ENCODE measurements at regions not wholly inside any gene's neighbourhood (a gene's known extent, or its start where the extent isn't known, plus 50 kb on each side); places are given as distances from the start of the nearest gene placed in this dataset.
"Not testable (repeated sequence)": the region's sequence is repeated elsewhere in the genome, so short reads cannot be mapped to it uniquely, and the experiment has no call there.

- TF ChIP-seq, protein P1, sequence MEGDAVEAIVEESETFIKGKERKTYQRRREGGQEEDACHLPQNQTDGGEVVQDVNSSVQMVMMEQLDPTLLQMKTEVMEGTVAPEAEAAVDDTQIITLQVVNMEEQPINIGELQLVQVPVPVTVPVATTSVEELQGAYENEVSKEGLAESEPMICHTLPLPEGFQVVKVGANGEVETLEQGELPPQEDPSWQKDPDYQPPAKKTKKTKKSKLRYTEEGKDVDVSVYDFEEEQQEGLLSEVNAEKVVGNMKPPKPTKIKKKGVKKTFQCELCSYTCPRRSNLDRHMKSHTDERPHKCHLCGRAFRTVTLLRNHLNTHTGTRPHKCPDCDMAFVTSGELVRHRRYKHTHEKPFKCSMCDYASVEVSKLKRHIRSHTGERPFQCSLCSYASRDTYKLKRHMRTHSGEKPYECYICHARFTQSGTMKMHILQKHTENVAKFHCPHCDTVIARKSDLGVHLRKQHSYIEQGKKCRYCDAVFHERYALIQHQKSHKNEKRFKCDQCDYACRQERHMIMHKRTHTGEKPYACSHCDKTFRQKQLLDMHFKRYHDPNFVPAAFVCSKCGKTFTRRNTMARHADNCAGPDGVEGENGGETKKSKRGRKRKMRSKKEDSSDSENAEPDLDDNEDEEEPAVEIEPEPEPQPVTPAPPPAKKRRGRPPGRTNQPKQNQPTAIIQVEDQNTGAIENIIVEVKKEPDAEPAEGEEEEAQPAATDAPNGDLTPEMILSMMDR (IDR thresholded peaks at IDR 0.05; ENCODE audit: unreplicated experiment): no peak
- CTCF ChIA-PET: no interaction called here
- no peak for DNase-seq
- H3K36me3 Mint-ChIP-seq (ENCODE audit: insufficient read depth, unreplicated experiment): no peaks in the 10 kb centered on the region
- no peak overlapping the region for H3K4me3 Mint-ChIP-seq (ENCODE audit: low read depth, unreplicated experiment)
- H3K27me3 Mint-ChIP-seq (ENCODE audit: unreplicated experiment): no peaks in the 10 kb centered on the region
- H3K4me1 Mint-ChIP-seq (ENCODE audit: low read depth, unreplicated experiment): no peaks in the 10 kb centered on the region
- no peak overlapping the region for H3K27ac Mint-ChIP-seq (ENCODE audit: unreplicated experiment)
- H3K9me3 Mint-ChIP-seq (ENCODE audit: low read depth, unreplicated experiment): peaks cover 8% of the 10 kb centered on the region
- intact Hi-C loops (cut with micrococcal nuclease; ENCODE audit: unreplicated experiment): no loop called here
- no TSS peak for BruUV-seq (replicated peaks)
Observed at GRCh38 chr11:39361557-39361956, 2097.9 kb downstream of the LRRC4C start.

DNA sequence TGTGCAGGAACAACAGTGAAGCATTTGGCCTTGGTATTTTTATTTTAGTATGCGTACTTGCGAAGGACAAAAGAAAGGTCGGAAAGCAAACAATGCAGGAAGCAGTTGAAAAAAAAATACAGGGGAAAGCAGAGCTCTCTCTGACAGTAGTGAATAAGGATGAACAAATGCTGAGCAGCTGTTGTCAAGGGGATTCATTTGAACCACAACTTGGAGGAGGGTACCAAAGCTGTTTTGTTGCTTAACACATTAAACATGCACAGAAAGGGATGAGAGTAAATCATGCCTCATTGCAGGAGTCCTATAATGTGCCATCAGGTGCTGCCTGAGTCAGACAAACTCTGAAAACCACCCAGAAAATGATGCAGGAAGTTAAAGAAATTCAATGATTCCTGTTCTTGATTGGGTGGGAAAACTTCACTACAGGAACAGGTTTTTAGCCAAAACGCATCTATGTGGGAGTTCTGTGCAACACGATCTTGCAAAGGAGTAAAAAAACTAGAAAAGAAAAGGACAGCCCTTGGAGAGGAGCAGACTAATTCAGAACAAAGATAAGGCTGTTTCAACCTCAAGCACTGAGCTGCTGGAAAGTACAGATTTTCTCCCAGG is 2113.5 kb downstream of the LRRC4C start:
- Mint-ChIP-seq H3K4me3 (ENCODE audit: low read depth, unreplicated experiment) (no peak overlapping the region), H3K4me1 (ENCODE audit: low read depth, unreplicated experiment) (no peaks in the 10 kb centered on the region), H3K27ac (ENCODE audit: unreplicated experiment) (no peak overlapping the region), H3K27me3 (ENCODE audit: unreplicated experiment) (no peaks in the 10 kb centered on the region), H3K36me3 (ENCODE audit: insufficient read depth, unreplicated experiment) (no peaks in the 10 kb centered on the region), H3K9me3 (ENCODE audit: low read depth, unreplicated experiment) (peaks cover 4% of the 10 kb centered on the region)
- DNase-seq: no peak
- intact Hi-C loops (cut with micrococcal nuclease; ENCODE audit: unreplicated experiment): no loop called here
- BruUV-seq (replicated peaks): no TSS peak
- CTCF ChIA-PET: no interaction called here
- TF ChIP-seq, protein P1 (IDR thresholded peaks at IDR 0.05; ENCODE audit: unreplicated experiment): no peak

DNA sequence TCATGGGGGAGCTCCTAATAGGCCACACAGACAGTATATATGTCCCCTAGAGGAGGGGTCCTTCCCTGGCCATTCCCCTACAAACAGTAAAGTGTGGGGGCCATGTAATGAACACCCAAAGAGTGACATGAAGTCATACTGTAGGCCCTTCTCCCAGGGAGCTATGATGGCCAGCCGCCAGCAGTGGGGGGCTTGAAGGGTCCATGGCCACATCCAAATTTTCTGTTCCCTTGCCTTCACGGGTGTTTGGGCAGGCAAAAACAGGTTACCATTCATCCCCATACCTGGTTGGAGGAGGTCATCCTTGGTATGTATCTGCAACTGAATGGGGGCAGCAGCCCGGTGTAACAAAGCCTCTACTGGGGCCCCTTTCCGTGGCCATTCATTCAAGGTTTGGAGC is 2118.0 kb downstream of the LRRC4C start:
- intact Hi-C loops (cut with micrococcal nuclease; ENCODE audit: unreplicated experiment): no loop called here
- CTCF ChIA-PET: no interaction called here
- Mint-ChIP-seq H3K4me3 (ENCODE audit: low read depth, unreplicated experiment) (no peak overlapping the region), H3K4me1 (ENCODE audit: low read depth, unreplicated experiment) (no peaks in the 10 kb centered on the region), H3K27me3 (ENCODE audit: unreplicated experiment) (no peaks in the 10 kb centered on the region), H3K27ac (ENCODE audit: unreplicated experiment) (no peak overlapping the region), H3K36me3 (ENCODE audit: insufficient read depth, unreplicated experiment) (no peaks in the 10 kb centered on the region), H3K9me3 (ENCODE audit: low read depth, unreplicated experiment) (peaks cover 4% of the 10 kb centered on the region)
- BruUV-seq (replicated peaks): no TSS peak
- no peak for DNase-seq
- TF ChIP-seq, protein P1 (IDR thresholded peaks at IDR 0.05; ENCODE audit: unreplicated experiment): no peak

- H3K4me3 Mint-ChIP-seq (ENCODE audit: low read depth, unreplicated experiment); intact Hi-C loops (cut with micrococcal nuclease; ENCODE audit: unreplicated experiment); DNase-seq; H3K27me3 Mint-ChIP-seq (ENCODE audit: unreplicated experiment); H3K9me3 Mint-ChIP-seq (ENCODE audit: low read depth, unreplicated experiment); H3K4me1 Mint-ChIP-seq (ENCODE audit: low read depth, unreplicated experiment); CTCF ChIA-PET; H3K27ac Mint-ChIP-seq (ENCODE audit: unreplicated experiment); BruUV-seq (replicated peaks); H3K36me3 Mint-ChIP-seq (ENCODE audit: insufficient read depth, unreplicated experiment): not testable (repeated sequence)
Observed at GRCh38 chr11:39333006-39333405, 2126.4 kb downstream of the LRRC4C start.

DNA sequence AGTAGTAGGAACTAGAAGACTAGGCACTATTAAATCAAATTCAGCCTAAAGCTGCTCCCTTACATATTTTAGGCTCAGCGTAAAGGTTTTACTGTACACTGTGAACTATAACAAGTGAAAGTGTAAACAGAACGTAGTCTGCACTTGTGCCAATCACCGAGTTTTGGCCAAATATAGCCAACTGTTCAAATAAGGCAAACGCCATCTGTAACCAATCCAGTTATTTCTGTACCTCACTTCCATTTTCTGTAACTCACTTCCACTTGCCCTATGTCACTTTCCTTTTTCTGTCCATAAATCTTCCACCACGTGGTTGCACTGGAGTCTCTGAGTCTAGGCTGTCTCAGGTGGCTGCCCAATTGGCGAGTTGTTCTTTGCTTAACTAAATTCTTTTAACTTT is 2132.2 kb downstream of the LRRC4C start:
- H3K27ac Mint-ChIP-seq (ENCODE audit: unreplicated experiment): no peak overlapping the region
- H3K4me3 Mint-ChIP-seq (ENCODE audit: low read depth, unreplicated experiment): no peak overlapping the region
- no peaks in the 10 kb centered on the region for H3K36me3 Mint-ChIP-seq (ENCODE audit: insufficient read depth, unreplicated experiment)
- no peaks in the 10 kb centered on the region for H3K27me3 Mint-ChIP-seq (ENCODE audit: unreplicated experiment)
- intact Hi-C loops (cut with micrococcal nuclease; ENCODE audit: unreplicated experiment): no loop called here
- TF ChIP-seq, protein P1 (IDR thresholded peaks at IDR 0.05; ENCODE audit: unreplicated experiment): no peak
- H3K4me1 Mint-ChIP-seq (ENCODE audit: low read depth, unreplicated experiment): no peaks in the 10 kb centered on the region
- BruUV-seq (replicated peaks): no TSS peak
- peaks cover 7% of the 10 kb centered on the region for H3K9me3 Mint-ChIP-seq (ENCODE audit: low read depth, unreplicated experiment)
- no peak for DNase-seq
- CTCF ChIA-PET: no interaction called here

DNA sequence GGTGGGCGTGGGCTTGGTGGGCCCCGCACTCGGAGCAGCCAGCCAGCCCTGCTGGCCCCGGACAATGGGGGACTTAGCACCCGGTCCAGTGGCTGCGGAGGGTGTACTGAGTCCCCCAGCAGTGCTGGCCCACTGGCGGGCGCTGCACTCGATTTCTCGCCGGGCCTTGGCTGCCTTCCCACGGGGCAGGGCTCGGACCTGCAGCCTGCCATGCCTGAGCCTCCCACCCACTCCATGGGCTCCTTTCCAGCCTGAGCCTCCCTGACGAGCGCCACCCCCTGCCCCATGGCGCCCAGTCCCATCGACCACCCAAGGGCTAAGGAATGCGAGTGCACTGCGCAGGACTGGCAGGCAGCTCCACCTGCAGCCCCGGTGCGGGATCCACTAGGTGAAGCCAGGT is 2147.6 kb downstream of the LRRC4C start:
- H3K4me1 Mint-ChIP-seq (ENCODE audit: low read depth, unreplicated experiment); CTCF ChIA-PET; H3K27me3 Mint-ChIP-seq (ENCODE audit: unreplicated experiment); H3K27ac Mint-ChIP-seq (ENCODE audit: unreplicated experiment); intact Hi-C loops (cut with micrococcal nuclease; ENCODE audit: unreplicated experiment); DNase-seq; BruUV-seq (replicated peaks); H3K36me3 Mint-ChIP-seq (ENCODE audit: insufficient read depth, unreplicated experiment); H3K4me3 Mint-ChIP-seq (ENCODE audit: low read depth, unreplicated experiment): not testable (repeated sequence)
- H3K9me3 Mint-ChIP-seq (ENCODE audit: low read depth, unreplicated experiment): peaks cover 11% of the 10 kb centered on the region

Measured in Calu3 (cell line).